ENCODE measurements at regions not wholly inside any gene's neighbourhood (a gene's known extent, or its start where the extent isn't known, plus 50 kb on each side); places are given as distances from the start of the nearest gene placed in this dataset.

DNA sequence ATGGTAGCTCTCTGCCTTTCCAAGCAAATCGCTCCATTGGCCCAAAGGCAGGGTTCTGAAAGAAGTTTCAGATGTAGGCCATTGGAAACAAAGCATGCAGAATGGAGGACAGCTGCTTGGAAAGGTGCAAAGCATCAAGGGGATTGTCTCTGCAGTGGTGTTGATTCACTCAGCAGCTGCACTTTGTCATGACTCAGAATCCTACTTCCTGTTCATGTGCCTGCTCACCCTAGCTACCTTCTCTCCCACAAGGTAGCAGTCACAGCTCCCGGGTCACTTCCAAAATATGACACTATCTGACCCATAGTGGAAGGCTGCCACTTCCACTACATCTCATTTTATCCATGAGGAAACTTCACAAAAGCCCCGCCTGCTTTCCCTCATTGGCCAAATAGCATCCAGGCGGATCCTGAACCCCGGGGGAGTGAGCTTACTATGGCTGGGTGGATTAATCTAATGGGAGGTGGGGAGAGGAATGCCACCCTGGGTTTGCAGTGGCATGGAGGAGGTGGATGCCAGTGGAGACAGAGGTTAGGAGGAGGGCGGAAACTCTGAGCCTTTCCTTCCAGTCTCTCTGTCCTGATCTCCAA lies 74.7 kb upstream of the NKD1 start:
- TF ChIP-seq, protein P1, sequence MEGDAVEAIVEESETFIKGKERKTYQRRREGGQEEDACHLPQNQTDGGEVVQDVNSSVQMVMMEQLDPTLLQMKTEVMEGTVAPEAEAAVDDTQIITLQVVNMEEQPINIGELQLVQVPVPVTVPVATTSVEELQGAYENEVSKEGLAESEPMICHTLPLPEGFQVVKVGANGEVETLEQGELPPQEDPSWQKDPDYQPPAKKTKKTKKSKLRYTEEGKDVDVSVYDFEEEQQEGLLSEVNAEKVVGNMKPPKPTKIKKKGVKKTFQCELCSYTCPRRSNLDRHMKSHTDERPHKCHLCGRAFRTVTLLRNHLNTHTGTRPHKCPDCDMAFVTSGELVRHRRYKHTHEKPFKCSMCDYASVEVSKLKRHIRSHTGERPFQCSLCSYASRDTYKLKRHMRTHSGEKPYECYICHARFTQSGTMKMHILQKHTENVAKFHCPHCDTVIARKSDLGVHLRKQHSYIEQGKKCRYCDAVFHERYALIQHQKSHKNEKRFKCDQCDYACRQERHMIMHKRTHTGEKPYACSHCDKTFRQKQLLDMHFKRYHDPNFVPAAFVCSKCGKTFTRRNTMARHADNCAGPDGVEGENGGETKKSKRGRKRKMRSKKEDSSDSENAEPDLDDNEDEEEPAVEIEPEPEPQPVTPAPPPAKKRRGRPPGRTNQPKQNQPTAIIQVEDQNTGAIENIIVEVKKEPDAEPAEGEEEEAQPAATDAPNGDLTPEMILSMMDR (IDR thresholded peaks at IDR 0.05), result no peak
- TF ChIP-seq POLR2A (IDR thresholded peaks at IDR 0.05), result no peak

Data from heart left ventricle (tissue), 13 donors.